Neural crest cell (in vitro differentiated cells): ENCODE measurements at regions not wholly inside any gene's neighbourhood (a gene's known extent, or its start where the extent isn't known, plus 50 kb on each side); places are given as distances from the start of the nearest gene placed in this dataset.

Experiments
- DNase-seq: peaks from one replicate; pipeline ENCODE4 v3.0.0; 2021; ENCODE audit warnings: low read depth, mixed read lengths, low spot score
- H3K27ac Mint-ChIP-seq: one replicate; pipeline ENCODE4 v1.8.0; 2021; ENCODE audit warnings: mild to moderate bottlenecking, mixed read lengths; ENCODE audit not compliant: unreplicated experiment
- H3K27me3 Mint-ChIP-seq: 2 replicates; pipeline ENCODE4 v1.8.0; 2021; ENCODE audit warnings: low read depth, mild to moderate bottlenecking, mixed read lengths
- H3K36me3 Mint-ChIP-seq: 2 replicates; pipeline ENCODE4 v1.8.0; 2021; ENCODE audit warnings: low read depth, mild to moderate bottlenecking, mixed read lengths
- H3K4me1 Mint-ChIP-seq: 2 replicates; pipeline ENCODE4 v1.8.0; 2021; ENCODE audit warnings: mixed read lengths
- H3K4me3 Mint-ChIP-seq: one replicate; pipeline ENCODE4 v1.8.0; 2021; ENCODE audit warnings: mild to moderate bottlenecking, mixed read lengths
- H3K9me3 Mint-ChIP-seq: 2 replicates; pipeline ENCODE4 v1.8.0; 2021; ENCODE audit warnings: mixed read lengths
- TF ChIP-seq, protein P1 (sequence below): fragments of 200-600 bp; sonication (generic); conservative IDR thresholded peaks from 2 replicates; pipeline ENCODE4 v1.5.0; 2021; ENCODE audit warnings: antibody characterized with exemption, mild to moderate bottlenecking

DNA sequence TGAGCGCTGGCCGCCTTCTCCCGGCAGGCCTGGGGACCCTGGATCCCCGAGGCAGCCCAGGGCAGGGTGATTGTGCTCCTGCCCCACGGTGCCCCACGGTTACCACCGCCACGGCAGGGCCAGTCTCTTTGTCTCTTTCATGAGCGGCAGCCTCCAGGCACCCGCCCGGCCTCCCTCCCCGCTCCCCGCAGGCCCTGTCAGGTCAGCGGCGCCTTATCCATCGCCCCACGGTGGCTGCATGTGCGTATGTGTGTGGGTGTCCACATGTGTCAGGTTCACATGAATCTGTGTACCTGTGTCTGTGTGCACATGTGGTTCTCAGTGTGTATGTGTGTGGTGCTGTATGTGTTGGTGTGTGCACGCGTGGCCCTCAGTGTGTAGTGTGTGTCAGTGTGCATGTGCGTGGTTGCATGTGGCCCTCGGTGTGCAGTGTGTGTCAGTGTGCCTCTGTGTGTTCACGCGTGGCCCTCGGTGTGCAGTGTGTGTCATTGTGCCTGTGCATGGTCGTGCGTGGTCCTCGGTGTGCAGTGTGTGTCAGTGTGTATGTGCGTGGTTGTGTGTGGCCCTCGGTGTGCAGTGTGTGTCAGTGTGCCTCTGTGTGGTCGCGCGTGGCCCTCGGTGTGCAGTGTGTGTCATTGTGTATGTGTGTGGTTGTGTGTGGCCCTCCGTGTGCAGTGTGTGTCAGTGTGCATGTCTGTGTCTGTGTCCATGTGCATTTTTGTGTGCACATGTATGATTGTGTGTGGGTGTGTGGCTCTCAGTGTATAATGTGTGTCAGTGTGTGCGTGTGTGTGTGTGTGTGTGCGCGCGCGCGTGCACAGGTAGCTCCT lies 239.2 kb upstream of the GSE1 start:
- TF ChIP-seq, protein P1, sequence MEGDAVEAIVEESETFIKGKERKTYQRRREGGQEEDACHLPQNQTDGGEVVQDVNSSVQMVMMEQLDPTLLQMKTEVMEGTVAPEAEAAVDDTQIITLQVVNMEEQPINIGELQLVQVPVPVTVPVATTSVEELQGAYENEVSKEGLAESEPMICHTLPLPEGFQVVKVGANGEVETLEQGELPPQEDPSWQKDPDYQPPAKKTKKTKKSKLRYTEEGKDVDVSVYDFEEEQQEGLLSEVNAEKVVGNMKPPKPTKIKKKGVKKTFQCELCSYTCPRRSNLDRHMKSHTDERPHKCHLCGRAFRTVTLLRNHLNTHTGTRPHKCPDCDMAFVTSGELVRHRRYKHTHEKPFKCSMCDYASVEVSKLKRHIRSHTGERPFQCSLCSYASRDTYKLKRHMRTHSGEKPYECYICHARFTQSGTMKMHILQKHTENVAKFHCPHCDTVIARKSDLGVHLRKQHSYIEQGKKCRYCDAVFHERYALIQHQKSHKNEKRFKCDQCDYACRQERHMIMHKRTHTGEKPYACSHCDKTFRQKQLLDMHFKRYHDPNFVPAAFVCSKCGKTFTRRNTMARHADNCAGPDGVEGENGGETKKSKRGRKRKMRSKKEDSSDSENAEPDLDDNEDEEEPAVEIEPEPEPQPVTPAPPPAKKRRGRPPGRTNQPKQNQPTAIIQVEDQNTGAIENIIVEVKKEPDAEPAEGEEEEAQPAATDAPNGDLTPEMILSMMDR = no peak
- Mint-ChIP-seq H3K9me3 (no peaks in the 10 kb centered on the region), H3K36me3 (no peaks in the 10 kb centered on the region), H3K27ac (no peak overlapping the region), H3K4me1 (no peaks in the 10 kb centered on the region), H3K4me3 (no peak overlapping the region), H3K27me3 (peaks cover 5% of the 10 kb centered on the region)
- no peak for DNase-seq

GRCh38 chr16:85374571-85374872 lies 238.6 kb upstream of the GSE1 start:
- no peaks in the 10 kb centered on the region for H3K4me1 Mint-ChIP-seq
- DNase-seq = no peak
- H3K4me3 Mint-ChIP-seq = no peak overlapping the region

DNA sequence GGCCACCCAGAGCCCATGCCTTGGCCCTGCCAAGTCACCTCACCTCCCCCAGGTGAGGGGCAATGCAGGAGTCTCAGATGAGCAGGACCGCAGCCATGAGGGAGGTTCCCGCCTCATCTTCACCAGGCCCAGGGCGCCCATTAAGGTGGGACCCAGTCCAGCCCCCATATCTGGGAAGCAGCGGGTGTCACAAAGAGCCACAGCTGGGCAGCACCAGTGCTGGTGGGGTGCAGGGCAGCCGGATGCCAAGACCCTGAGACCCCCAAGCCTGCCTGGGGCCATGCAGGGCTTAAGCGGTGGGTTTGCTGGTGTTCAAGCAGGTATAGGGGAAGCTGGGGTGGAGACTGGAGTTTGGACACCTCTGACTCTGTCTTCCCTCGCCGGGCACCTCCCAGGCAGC lies 237.8 kb upstream of the GSE1 start:
- Mint-ChIP-seq H3K27me3 (no peaks in the 10 kb centered on the region), H3K36me3 (no peaks in the 10 kb centered on the region), H3K9me3 (no peaks in the 10 kb centered on the region), H3K27ac (no peak overlapping the region), H3K4me1 (peaks cover 5% of the 10 kb centered on the region), H3K4me3 (no peak overlapping the region)
- TF ChIP-seq, protein P1 = no peak
- no peak for DNase-seq

More at GRCh38 chr16:85374571-85374872, 238.6 kb upstream of the GSE1 start:
- no peaks in the 10 kb centered on the region for H3K27me3 Mint-ChIP-seq
- H3K27ac Mint-ChIP-seq = no peak overlapping the region
- no peaks in the 10 kb centered on the region for H3K36me3 Mint-ChIP-seq
- no peaks in the 10 kb centered on the region for H3K9me3 Mint-ChIP-seq
- TF ChIP-seq, protein P1 = no peak

DNA sequence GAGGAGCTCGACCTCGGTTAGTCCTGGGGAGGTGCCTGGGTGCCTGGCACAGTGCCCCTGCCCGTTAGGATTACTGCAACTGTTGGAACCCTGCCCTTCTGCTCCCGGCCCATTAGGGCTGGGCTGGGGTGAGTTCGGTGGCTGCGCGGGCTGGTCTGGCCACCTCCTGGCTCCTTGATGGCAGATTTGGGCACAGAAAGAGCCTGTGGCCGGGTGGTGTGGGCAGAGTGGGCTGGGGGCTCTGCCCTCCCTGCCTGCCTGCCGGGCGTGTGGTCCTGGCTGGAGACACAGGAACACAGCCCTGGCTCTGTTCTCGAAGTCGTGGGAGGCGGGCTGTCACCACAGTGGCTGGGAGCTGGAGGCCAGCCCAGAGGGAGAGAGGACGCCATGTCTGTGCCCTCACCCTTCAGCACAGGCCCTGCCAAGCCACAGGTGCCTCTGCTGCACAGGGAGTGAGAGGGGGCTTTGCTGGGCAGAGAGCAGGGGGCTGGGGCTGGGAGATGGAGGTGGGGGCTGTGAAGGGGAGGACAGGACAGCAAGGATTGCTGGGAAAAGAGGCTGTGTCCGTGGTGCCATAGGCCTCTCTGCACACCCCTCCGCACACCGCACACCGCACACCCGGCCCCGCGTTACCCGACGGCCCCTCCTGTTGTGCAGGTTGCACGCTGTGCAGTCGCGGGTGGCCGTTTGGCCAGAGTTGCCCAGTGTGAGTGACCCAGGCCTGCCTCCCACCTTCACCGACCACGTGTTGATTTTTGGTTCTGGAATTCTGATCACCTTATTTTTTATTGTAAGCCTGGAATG lies 236.6 kb upstream of the GSE1 start:
- TF ChIP-seq, protein P1 = no peak
- Mint-ChIP-seq H3K9me3 (no peaks in the 10 kb centered on the region), H3K27ac (no peak overlapping the region), H3K36me3 (no peaks in the 10 kb centered on the region), H3K4me3 (no peak overlapping the region), H3K27me3 (peaks cover 5% of the 10 kb centered on the region), H3K4me1 (peaks cover 9% of the 10 kb centered on the region)
- no peak for DNase-seq

GRCh38 chr16:85377388-85378144 lies 235.6 kb upstream of the GSE1 start:
- Mint-ChIP-seq H3K9me3 (no peaks in the 10 kb centered on the region), H3K4me3 (no peak overlapping the region)
- DNase-seq = no peak

More at GRCh38 chr16:85377388-85378144, 235.6 kb upstream of the GSE1 start:
- no peak overlapping the region for H3K27ac Mint-ChIP-seq
- TF ChIP-seq, protein P1 = no peak
- H3K27me3 Mint-ChIP-seq = peaks cover 5% of the 10 kb centered on the region
- no peaks in the 10 kb centered on the region for H3K36me3 Mint-ChIP-seq
- peaks cover 15% of the 10 kb centered on the region for H3K4me1 Mint-ChIP-seq
